ENCODE measurements at regions not wholly inside any gene's neighbourhood (a gene's known extent, or its start where the extent isn't known, plus 50 kb on each side); places are given as distances from the start of the nearest gene placed in this dataset.

GRCh38 chr4:116088771-116089170 is 975.4 kb upstream of the NDST4 start:
- TF ChIP-seq POLR2A (IDR thresholded peaks at IDR 0.05; ENCODE audit: low read depth, low read length), result no peak
- no peak for TF ChIP-seq TAF1 (IDR thresholded peaks at IDR 0.05; ENCODE audit: low read depth, low read length)
- no peak for TF ChIP-seq POLR2AphosphoS5 (IDR thresholded peaks at IDR 0.05; ENCODE audit: low read depth, low read length)
- no peak for TF ChIP-seq PAX5 (IDR thresholded peaks at IDR 0.05; ENCODE audit: insufficient read depth, low read length, severe bottlenecking)
- no peak for TF ChIP-seq SPI1 (IDR thresholded peaks at IDR 0.05; ENCODE audit: low read depth, low read length)
- no peak for TF ChIP-seq POU2F2 (IDR thresholded peaks at IDR 0.05; ENCODE audit: low read depth, low read length)

Measured in GM12891 (cell line).